Choroid plexus epithelial cell (primary cell): ENCODE measurements at regions not wholly inside any gene's neighbourhood (a gene's known extent, or its start where the extent isn't known, plus 50 kb on each side); places are given as distances from the start of the nearest gene placed in this dataset.
A peak's percentile ranks its signal among the peaks of the same experiment; 100 is the strongest.

ENCODE experiments used
- DNase-seq: peaks from one replicate; pipeline ENCODE4 v3.0.0-alpha.2; 2010; ENCODE audit warnings: low read depth
- H3K4me3 ChIP-seq: 2 replicates; pipeline ENCODE4 v1.5.1; 2011; ENCODE audit warnings: low read depth, mild to moderate bottlenecking, control low read depth, low read length, moderate library complexity
- TF ChIP-seq, protein P1 (sequence below): conservative IDR thresholded peaks from 2 replicates; pipeline ENCODE4 v1.5.1; 2011; ENCODE audit warnings: low read depth, mild to moderate bottlenecking, control low read depth, inconsistent platforms, low read length, moderate library complexity

DNA sequence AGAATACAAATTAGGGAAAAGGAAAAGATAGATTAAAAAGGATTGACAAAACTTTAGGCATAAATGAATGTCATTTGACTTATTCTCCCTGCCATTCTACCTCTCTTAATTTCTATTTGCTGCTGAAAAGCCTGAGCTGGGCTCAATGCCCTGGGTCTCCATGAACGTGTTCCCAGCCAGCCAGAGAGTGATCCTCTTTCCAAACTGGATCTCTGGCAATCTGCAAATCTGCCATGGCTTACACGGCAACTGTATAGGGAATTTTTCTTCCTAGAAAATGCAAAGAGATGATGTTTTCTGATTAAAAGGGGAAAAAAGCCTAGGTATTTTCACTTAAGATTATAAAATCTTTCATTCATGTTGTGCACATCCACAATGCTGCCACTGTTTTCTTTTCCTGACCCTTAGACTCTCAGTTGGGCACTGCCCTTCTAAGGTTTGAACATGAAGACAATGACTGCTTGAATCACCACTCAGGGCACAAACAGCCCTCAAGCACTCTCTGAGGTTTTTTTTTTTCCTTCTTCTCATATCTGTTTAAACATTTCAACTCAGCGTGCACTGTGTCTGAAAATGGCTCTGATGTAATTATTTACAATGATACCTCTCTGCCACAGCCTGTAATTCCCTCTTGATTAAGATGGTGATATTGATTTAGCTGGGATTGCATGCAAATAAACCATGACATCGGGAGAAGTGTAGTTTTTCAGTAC is 60.3 kb downstream of the DACT1 start:
- TF ChIP-seq, protein P1, sequence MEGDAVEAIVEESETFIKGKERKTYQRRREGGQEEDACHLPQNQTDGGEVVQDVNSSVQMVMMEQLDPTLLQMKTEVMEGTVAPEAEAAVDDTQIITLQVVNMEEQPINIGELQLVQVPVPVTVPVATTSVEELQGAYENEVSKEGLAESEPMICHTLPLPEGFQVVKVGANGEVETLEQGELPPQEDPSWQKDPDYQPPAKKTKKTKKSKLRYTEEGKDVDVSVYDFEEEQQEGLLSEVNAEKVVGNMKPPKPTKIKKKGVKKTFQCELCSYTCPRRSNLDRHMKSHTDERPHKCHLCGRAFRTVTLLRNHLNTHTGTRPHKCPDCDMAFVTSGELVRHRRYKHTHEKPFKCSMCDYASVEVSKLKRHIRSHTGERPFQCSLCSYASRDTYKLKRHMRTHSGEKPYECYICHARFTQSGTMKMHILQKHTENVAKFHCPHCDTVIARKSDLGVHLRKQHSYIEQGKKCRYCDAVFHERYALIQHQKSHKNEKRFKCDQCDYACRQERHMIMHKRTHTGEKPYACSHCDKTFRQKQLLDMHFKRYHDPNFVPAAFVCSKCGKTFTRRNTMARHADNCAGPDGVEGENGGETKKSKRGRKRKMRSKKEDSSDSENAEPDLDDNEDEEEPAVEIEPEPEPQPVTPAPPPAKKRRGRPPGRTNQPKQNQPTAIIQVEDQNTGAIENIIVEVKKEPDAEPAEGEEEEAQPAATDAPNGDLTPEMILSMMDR = no peak
- no peak for DNase-seq

DNA sequence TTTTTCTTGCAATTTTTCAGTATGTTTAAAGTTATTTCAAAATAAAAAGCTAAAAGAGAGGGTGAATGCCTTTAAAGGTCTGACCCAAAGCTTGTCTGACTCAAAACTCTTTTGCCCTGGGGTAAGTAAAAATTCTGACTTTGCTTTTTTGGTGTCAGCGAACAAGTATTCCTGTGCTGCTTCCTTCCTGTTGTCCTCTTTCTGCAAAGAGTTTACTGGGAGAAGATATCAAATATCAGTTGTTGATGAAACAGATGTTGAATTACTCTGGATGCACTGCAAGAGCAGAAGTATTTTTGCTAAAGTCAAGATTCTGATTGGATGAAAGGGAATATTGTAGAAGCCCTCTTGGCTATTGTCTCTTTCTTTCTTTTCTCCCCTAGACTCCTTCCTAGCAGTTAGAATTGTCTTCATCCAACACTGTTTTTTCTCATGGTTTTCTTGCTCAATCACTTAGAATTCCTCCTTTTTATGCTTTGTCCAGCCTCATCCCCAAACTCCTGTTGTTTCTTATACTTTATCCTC is 62.0 kb downstream of the DACT1 start:
- TF ChIP-seq, protein P1 = no peak
- no peak overlapping the region for H3K4me3 ChIP-seq
- DNase-seq = peak; percentile 26

More for the DNA sequence above, 60.3 kb downstream of the DACT1 start:
- no peak overlapping the region for H3K4me3 ChIP-seq

GRCh38 chr14:58701156-58701555 is 63.4 kb downstream of the DACT1 start:
- H3K4me3 ChIP-seq = no peak overlapping the region
- TF ChIP-seq, protein P1 = no peak
- DNase-seq = no peak

- DNase-seq = no peak
- no peak overlapping the region for H3K4me3 ChIP-seq
- TF ChIP-seq, protein P1 = no peak
Measured at GRCh38 chr14:58701604-58702003, 63.8 kb downstream of the DACT1 start.

DNA sequence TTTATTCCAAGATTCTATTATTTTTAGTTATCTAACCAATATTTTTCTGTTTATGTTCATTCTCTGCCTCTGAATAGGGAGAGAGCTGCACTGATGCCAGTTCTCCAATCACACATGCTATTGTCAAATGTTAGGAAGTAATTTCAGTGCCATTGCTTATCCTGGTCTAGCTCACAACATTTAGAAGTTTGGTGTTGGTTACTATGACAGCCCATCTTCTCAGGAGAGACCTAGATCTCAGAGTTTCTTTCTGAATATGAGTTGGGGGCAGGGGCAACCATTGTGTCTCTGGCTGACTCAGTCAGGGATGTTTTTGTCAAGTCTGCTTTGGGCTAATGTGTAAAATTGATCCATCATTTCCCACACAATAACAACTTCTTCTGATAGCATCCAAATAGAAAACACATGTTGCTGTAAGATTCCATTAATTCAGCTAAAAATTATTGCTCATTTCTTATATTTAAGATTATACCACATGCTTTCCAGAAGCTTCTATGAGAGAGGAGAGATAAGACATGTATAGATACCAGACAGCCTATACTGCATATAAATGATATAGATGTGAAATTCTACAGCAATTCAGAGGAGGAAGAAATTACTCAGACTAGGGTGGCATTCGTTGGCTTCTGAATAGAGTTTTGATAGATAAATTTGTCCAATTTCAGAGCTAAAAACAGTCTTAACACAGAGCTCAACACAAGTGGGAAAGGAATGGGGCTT is 64.8 kb downstream of the DACT1 start:
- H3K4me3 ChIP-seq = no peak overlapping the region
- DNase-seq = no peak
- TF ChIP-seq, protein P1 = no peak

DNA sequence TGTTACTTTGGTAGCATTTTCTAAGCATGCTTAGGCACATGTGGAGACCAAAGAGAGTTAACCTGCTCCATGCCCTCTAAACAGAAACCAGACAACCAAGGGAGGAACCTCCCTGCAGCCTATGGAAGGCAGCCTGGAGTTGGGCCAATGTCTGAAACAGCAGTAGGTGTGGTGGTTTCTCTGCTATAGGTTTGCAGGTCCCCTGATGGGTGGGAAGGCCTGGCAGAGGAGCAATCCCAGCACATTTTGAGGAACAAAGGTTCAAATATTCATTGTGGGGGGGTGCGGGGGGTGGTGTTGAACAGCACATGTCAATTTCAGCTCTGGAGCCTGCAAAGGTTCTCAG is 65.4 kb downstream of the DACT1 start:
- peak; percentile 15 for DNase-seq

More for the DNA sequence above, 65.4 kb downstream of the DACT1 start:
- TF ChIP-seq, protein P1 = no peak
- no peak overlapping the region for H3K4me3 ChIP-seq
